Glomerular visceral epithelial cell (primary cell): ENCODE measurements at regions not wholly inside any gene's neighbourhood (a gene's known extent, or its start where the extent isn't known, plus 50 kb on each side); places are given as distances from the start of the nearest gene placed in this dataset.
A peak's percentile ranks its signal among the peaks of the same experiment; 100 is the strongest.
"Not testable (repeated sequence)": the region's sequence is repeated elsewhere in the genome, so short reads cannot be mapped to it uniquely, and the experiment has no call there.

Experiments used
- DNase-seq: peaks from one replicate; pipeline ENCODE4 v3.0.0-alpha.2; 2016; ENCODE audit errors: extremely low spot score

DNA sequence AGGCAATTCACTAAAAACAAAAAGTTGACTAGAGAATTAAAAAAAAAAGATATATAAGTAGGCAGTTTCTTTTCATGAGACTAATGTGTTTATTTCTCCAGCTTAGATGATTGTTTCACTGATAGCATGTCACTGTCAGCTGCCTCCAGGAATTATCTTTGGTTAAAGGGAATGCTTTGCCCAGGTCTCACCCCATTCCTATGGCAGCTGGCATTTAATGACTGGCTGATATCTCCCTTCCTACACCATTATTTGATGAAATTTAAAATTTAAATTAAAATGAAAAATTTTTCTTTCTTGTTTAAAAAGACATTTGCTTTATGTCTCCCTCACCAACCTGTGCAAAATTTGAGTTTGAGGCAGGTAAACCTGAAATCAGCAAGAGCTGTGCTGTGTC is 214.5 kb upstream of the PRSS1 start:
- no peak for DNase-seq

DNA sequence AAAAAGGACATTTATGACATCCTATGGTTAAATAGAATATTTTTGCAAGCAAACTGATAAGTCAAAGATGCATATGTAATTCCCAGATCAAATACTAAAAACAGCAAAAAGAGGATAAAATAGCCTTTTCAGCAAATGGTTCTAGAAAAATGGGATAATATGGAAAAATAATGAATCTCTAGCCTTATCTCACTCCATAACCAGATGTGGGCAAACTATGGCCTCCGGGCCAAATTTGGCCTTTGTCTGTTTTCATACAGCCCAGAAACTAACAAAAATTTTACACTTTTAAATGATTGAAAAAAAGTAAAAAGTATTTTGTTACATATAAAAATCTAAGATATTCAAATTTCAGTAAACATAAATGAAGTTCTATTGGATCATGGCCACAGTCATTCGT is 215.4 kb upstream of the PRSS1 start:
- no peak for DNase-seq

DNA sequence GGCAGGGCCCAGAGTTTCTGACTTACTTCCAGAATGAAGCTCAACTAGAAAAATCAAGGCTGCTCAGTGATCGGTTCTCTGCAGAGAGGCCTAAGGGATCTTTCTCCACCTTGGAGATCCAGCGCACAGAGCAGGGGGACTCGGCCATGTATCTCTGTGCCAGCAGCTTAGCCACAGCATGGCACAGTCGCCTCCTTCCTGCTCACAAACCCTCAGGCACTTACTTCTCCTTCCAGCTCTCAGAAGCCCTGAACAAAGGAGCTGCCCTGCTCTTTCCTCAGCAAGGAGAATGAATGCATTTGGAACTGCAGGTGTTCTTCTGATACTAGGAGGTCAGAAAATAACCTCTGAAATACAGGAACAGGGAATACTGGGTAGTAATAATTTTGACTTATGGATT is 219.7 kb upstream of the PRSS1 start:
- DNase-seq, result no peak

DNA sequence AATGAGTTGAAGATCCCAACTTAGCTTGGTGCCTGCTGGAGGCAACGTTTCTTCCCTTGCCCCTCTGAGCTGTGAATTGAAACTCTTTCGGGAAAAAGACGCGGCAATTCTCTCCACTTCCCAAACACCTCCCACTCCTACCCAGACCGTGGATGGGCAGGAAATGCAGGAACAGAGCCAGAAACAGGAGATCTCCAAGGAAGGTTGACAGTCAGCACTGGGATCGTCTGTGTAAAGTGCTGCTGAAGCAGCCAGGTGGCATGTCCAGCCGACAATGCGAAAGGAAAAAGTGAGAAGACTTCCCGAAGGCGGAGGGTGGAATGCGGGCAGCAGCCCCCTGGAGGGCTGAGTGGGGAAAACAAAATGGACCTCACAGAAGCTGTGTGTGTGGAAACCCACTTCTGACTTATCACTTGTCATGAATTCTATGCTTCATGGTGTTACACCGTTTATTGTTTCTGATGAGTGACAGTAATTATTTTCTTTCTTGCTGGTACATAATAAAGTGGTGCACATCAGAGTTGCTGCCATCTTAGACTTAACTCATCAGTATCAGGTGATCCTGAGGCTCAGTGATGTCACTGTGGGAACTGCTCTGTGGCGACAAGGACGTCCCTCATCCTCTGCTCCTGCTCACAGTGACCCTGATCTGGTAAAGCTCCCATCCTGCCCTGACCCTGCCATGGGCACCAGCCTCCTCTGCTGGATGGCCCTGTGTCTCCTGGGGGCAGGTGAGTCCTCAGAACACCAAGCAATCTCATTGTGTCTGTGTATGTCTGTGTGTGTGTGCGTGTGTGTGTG is 220.5 kb upstream of the PRSS1 start:
- DNase-seq, result no peak

DNA sequence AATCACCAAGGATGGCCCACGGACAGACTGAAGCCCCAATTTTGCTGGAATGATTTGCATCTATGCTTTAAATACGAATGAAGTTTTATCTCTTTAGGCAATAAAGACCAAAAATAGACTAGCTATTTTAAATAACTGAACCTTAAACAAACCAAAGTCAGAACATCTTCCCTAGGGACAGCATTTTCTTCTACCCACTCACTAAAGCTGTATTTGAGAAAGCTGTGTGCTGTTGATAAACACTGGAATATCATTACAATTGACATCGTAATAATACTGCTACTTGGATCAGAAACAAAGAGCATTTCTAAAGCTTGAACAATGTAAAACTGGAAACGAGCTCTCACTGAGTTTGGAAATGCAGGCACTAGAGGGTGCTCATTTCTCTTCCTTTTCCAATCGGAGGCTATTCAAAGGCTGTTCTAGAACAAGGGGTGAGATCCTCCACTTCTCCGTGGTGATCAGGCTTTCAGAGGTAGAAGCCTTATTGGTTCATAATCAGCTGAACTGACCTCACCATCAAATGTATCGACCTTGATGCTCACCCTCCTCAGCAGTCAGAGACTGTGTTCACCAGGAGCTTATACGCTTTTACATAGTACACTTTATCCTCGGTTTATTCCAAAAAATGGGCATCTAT is 225.3 kb upstream of the PRSS1 start:
- DNase-seq, result no peak

DNA sequence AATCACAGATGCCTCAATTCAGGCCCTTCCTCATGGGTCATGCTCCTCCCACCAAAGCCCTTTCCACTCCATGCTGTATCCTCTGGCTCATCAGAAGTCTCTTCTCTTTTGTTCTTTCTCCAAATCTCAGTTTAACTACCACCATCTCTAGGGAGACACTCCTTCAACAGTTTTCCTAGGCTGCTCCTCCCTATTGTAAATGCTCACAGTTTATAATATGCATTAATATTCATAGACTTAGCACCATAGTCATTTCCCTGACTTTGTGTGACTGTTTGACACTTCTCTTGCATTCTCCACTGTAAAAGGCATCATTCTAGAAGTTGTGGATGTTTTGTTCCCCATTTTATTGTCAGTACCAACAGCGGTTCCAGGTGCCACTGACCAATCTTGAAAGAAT is 226.5 kb upstream of the PRSS1 start:
- DNase-seq, result no peak

DNA sequence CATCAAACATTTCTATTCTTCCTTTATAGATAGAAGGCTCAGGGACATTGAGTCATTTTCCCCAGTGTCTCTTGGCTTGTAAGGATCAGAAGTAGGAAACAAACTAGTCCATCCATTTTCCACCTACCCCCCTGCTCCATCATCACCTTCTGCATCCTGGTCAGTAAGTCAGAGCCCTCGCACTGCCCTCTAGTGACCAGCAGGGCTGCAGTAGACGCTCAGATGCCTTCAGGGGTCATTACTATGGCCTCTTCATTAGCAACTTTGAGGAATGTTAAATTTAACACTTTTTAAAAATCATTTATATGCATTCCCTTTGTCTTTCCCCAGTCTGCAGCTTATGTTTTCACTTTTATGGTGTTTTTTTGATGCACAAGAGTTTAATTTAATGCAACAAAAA is 228.4 kb upstream of the PRSS1 start:
- DNase-seq, result not testable (repeated sequence)

DNA sequence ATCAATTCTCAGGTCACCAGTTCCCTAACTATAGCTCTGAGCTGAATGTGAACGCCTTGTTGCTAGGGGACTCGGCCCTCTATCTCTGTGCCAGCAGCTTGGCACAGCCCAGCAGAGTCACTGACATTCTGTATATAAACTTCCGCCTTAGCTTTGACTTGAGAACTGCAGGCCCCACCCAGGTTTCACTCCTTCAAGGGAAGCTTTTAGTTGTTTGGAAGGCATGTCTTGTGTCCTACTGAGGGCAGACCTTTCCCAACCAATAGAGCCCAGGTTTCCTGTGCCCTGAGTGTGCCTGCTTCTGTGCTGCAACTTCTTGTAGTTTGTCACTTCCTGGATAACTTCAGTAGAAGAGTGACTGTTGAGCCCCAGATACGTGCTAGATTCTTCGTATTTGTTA is 228.8 kb upstream of the PRSS1 start:
- not testable (repeated sequence) for DNase-seq

DNA sequence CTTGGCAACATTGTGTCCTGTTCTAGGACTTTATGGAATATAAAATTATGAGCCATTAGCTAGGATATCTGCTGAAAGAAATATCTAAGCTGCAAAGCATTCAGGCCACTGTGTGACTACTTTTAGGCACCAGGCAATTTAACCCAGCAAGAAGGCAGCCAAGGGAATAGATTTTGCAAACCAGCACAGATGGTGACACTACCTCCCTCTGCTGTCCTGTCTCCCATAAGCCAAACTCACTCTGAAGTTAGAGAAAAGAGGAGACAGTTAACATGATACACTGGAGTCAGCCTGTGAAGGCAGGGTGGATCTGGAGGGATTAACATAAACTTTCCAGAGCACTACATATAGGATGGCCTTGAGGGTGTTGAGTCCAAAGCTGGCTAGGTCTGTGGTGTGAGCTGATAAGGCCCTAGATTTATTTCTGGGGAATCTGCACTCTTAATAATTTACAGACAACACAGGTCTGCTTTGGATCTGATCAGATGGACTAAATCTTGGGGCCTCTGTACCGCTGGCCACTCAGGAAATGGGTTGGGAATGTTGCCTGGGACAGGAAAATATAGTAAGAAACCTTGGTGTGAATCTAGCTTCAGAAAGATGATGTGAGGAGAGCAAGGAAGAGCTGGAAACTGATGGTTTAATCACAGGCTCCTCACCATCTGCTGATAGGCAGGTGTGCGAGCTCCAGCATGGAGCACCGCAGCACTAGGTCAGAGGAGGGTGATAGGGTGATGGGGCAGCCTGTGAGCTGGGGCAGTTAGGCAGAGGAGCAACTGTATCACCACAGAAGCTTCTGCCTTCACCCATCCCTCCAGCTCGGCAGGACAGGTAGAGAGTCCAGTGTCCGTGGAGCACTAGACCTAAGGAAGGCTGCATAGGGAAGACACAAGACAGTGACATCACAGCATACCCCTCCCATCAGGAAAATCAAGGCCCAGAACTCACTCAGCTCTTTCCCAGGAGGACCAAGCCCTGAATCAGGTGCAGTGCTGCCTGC is 229.9 kb upstream of the PRSS1 start:
- DNase-seq, result no peak

DNA sequence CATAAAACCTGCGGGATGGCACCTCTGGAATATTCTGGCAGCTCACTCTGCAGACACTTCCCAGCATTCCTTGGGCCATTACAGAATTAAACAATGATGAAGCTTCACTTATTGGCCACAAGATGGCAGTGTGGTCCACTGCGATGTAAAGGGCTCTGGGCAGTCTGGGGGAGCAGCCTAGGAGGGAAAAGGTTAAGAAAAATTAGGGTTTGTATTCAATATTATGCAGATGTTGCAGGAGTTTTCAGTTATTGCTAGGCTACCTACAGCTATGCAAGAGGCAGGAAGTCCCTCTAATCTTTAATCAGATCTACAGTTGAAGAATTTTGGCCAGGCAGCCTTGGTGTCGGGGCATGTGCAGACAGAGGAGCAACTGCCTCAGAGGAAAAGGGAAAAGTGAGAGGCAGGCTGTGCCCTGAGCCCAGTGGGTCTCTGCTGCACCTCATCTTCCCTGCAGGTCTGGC is 233.2 kb upstream of the PRSS1 start:
- peak; percentile 66 for DNase-seq

DNA sequence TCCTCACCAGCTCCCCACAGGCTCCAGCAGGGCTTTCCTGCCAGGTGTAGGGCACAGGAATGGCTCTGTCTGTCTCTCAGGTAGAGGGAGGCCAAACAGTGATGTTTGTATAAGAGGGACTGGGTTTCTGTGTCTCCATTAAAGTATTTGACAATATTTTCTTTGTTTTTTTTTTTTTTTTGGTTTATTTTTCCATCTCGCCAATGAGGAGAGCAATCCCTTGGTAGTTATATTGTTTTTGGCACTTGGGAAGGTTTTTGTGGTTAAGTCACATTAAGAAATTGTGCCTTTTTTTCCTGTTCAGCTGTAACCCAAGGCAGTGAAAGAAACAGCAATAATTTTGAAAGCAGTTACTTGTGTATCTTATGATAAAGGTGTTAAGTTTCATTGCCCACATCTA is 234.6 kb upstream of the PRSS1 start:
- DNase-seq, result not testable (repeated sequence)

DNA sequence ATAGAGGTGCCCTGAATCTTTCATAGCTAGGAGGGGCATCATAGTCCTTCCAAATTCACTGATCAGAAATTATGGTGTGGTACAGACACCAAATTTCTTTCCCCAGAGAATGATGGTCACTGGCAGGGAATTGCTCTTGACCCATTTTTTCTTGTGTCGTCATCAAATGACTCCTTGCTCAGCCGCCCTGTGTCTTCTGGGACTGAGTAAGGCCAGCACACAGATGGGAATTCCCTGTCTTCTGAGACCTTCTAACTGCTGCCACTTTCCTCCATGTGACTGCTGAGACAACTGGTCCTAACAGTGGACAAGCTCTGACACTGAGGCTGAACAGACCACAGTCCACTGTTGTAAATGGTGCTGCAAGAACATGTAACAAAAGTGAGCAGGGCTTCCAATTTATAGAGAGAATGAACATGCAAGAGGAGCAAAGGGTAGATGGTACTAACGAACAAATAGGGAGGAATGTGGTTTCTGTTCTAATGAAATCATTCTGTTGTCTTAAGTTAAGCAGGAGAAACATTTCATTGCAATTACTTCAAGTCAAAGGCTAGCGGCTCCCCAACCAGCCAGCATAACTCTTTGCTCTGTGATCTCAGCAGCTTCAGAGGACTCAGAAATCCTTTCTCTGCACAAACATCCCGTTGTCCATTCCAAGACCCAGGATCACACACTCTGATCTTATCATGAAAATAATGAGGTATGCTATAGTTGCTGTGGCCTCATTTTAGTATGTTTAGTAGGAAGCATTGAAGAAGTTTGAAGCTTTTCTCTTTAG is 235.9 kb upstream of the PRSS1 start:
- DNase-seq, result no peak

DNA sequence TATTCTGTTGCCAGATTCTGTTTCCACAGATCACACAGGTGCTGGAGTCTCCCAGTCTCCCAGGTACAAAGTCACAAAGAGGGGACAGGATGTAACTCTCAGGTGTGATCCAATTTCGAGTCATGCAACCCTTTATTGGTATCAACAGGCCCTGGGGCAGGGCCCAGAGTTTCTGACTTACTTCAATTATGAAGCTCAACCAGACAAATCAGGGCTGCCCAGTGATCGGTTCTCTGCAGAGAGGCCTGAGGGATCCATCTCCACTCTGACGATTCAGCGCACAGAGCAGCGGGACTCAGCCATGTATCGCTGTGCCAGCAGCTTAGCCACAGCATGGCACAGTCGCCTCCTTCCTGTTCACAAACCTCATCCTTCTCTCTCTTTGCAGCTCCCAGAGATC is 237.5 kb upstream of the PRSS1 start:
- no peak for DNase-seq

DNA sequence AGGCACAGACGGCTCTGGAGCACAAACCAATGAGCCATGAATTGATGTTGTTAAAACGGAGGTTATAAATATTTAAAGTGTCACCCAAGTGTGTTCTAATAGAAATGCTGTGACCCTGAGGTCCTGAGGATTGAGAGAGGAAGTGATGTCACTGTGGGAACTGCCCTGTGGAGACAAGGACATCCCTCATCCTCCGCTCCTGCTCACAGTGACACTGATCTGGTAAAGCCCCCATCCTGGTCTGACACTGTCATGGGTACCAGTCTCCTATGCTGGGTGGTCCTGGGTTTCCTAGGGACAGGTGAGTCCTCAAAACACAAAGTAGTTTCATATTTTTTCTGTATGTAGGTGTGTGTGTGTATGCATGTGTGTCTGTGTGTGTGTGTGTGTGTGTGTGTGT is 237.9 kb upstream of the PRSS1 start:
- no peak for DNase-seq

DNA sequence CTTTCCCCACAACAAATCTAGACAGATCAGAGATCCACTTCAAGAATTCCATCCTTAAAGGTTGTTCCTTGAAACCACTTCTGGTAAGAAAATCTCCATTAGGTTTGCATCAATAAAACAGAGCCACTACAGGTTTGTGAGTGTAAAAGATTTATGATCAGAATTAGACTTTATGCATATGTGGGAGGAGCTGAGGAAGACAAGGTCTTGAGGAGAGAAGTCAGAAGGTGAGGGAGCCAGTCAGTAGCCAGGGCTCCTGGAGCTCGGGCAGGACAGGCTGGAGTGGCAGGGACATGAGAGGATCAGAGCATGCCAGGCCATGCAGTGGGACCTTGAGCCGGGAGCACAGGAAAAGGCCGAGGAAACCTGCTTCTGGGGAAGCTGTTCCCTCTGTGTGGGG is 240.0 kb upstream of the PRSS1 start:
- not testable (repeated sequence) for DNase-seq

DNA sequence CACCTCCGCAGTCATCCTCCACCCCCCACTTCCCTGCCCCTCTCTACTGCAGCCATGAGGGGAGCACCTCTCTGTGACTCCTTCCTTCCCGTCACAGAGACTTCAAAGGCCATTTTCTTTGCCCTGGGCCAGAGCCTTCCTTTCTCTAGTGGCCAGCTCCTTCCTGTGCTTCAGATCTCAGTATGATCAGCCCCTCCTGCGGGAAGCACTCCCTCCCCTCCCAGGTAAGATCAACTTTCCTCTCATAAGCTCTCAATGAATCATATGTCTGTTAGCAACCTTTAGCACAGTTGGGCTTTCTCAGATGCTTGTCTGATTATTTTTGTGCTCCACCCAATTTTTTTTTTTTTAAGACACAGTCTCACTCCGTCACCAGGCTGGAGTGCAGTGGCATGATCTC is 241.0 kb upstream of the PRSS1 start:
- no peak for DNase-seq

DNA sequence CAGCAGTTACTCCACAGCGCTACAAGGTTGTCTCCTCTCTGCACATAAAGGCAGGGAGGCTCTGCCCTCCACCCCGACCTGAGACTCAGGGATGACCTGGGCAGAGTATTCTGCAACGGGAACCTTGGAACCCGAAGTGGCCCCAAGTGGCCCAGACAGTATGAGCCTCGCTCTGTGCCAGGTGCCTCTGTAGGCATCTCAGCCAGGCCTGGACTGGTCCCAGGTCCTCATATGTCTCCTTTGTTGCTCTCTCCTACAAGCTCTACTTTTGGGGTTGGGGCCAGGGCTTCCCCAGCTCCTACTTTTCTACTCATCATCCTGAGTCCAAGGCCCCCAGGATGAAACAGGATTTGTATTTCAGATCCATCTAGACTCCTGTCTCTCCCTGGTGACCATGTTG is 241.5 kb upstream of the PRSS1 start:
- no peak for DNase-seq

DNA sequence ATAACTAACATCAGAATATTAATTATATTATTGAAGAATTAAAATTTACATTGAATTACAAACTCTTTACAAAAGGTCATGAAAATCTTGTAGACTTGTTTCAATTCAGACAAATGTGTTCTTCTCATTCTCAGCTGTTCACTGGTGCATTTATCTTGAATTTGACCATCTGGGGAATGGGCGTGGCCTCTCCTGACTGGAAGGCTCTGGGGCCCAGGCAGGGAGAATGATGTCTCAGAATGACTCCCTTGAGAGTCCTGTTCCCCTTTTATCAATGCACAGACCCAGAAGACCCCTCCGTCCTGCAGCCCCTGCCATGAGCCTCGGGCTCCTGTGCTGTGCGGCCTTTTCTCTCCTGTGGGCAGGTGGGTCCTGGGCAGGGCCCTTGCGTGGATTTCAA is 242.2 kb upstream of the PRSS1 start:
- not testable (repeated sequence) for DNase-seq

DNA sequence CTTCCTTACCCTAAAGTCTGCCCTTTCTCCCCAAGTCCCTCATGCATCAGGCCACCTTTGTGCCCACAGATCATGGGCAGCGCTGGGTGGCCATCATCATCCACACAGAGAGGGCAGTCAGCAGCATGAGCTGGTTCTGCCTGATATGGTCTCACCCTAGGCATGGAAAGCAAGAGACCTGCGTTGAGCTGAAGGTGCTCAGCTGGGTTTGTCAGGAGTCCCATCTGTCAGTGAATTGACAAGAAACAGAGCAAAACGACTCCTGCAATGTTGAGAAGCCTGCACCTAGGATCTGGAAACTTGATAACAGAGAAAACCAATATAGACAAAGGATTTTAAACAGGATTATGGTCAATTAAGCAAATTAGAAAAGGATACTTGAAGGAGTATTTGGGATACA is 242.7 kb upstream of the PRSS1 start:
- no peak for DNase-seq

DNA sequence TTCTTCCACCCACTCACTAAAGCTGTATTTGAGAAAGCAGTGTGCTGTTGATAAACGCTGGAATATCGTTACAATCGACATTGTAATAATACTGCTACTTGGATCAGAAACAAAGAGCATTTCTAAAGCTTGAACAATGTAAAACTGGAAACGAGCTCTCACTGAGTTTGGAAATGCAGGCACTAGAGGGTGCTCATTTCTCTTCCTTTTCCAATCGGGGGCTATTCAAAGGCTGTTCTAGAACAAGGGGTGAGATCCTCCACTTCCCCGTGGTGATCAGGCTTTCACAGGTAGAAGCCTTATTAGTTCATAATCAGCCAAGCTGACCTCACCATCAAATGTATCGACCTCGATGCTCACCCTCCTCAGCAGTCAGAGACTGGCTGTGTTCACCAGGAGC is 245.3 kb upstream of the PRSS1 start:
- DNase-seq, result not testable (repeated sequence)

DNA sequence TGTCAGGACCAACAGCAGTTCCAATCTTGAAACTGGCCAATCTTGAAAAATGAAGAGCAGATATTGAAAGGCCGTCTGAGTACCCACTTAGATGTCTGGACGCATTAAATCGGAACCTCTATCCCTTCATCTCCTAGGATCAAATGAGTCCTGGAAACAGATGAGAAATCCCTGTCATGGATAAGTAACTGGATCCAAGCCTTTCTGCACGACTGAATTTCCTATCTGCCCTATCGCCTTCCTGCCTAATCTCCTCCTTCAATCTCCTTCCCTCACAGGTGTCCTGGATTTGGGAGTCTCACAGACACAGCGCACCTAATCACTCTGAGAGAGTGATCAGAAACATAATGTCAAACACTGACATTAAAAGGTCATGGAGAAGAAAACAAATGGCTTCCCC is 245.2 kb upstream of the PRSS58 start:
- no peak for DNase-seq

DNA sequence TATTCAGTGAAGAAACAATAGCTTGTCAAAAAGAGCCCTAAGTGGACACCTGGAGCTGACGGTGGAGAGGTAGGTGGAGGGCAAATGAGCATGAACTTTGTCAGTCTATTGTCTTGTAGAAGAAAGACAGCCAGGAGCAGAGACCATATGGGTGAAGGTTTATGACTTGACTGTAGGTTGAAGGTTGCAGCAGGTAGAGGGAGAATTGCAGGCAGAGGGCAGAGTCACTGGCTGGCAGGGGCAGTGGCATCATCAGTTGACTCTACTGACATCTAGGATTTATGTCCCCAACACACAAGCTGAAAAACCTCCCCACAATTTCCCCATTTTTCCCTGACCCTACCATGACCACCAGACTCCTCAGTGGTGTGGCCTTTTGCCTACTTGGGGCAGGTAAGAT is 243.6 kb upstream of the PRSS58 start:
- DNase-seq, result no peak
